ENCODE measurements at regions not wholly inside any gene's neighbourhood (a gene's known extent, or its start where the extent isn't known, plus 50 kb on each side); places are given as distances from the start of the nearest gene placed in this dataset.

GRCh38 chr3:76949033-76949432, 90.9 kb upstream of the ROBO2 start:
- no peak for FAIRE-seq
- no peak for DNase-seq (ENCODE audit: insufficient read length)
- no peak for TF ChIP-seq POLR2A (IDR thresholded peaks at IDR 0.05; ENCODE audit: low read depth, low read length)
- no peak for TF ChIP-seq TAF1 (IDR thresholded peaks at IDR 0.05; ENCODE audit: borderline replicate concordance, low read depth, low read length)
- no peak for TF ChIP-seq POLR2AphosphoS5 (IDR thresholded peaks at IDR 0.05; ENCODE audit: low read depth, low read length)

GRCh38 chr3:76949462-76949861, 90.4 kb upstream of the ROBO2 start:
- TF ChIP-seq POLR2AphosphoS5 (IDR thresholded peaks at IDR 0.05; ENCODE audit: low read depth, low read length) (no peak), TAF1 (IDR thresholded peaks at IDR 0.05; ENCODE audit: borderline replicate concordance, low read depth, low read length) (no peak), POLR2A (IDR thresholded peaks at IDR 0.05; ENCODE audit: low read depth, low read length) (no peak)
- FAIRE-seq, result no peak
- no peak for DNase-seq (ENCODE audit: insufficient read length)

- no peak for FAIRE-seq
- DNase-seq (ENCODE audit: insufficient read length), result no peak
Measured at GRCh38 chr3:76950590-76950989, 89.3 kb upstream of the ROBO2 start.

GRCh38 chr3:76954412-76954811, 85.5 kb upstream of the ROBO2 start:
- no peak for FAIRE-seq
- DNase-seq (ENCODE audit: insufficient read length), result no peak
- TF ChIP-seq POLR2AphosphoS5 (IDR thresholded peaks at IDR 0.05; ENCODE audit: low read depth, low read length) (no peak), TAF1 (IDR thresholded peaks at IDR 0.05; ENCODE audit: borderline replicate concordance, low read depth, low read length) (no peak), POLR2A (IDR thresholded peaks at IDR 0.05; ENCODE audit: low read depth, low read length) (no peak)

More at GRCh38 chr3:76950590-76950989, 89.3 kb upstream of the ROBO2 start:
- TF ChIP-seq POLR2A (IDR thresholded peaks at IDR 0.05; ENCODE audit: low read depth, low read length) (no peak), TAF1 (IDR thresholded peaks at IDR 0.05; ENCODE audit: borderline replicate concordance, low read depth, low read length) (no peak), POLR2AphosphoS5 (IDR thresholded peaks at IDR 0.05; ENCODE audit: low read depth, low read length) (no peak)

GRCh38 chr3:76958274-76958673, 81.6 kb upstream of the ROBO2 start:
- FAIRE-seq (no peak), DNase-seq (ENCODE audit: insufficient read length) (no peak)
- no peak for TF ChIP-seq TAF1 (IDR thresholded peaks at IDR 0.05; ENCODE audit: borderline replicate concordance, low read depth, low read length)

- DNase-seq (ENCODE audit: insufficient read length) (no peak), FAIRE-seq (no peak)
- TF ChIP-seq POLR2A (IDR thresholded peaks at IDR 0.05; ENCODE audit: low read depth, low read length) (no peak), TAF1 (IDR thresholded peaks at IDR 0.05; ENCODE audit: borderline replicate concordance, low read depth, low read length) (no peak), POLR2AphosphoS5 (IDR thresholded peaks at IDR 0.05; ENCODE audit: low read depth, low read length) (no peak)
Measured at GRCh38 chr3:76958861-76959260, 81.0 kb upstream of the ROBO2 start.

- DNase-seq (ENCODE audit: insufficient read length) (no peak), FAIRE-seq (no peak)
- TF ChIP-seq POLR2AphosphoS5 (IDR thresholded peaks at IDR 0.05; ENCODE audit: low read depth, low read length) (no peak), POLR2A (IDR thresholded peaks at IDR 0.05; ENCODE audit: low read depth, low read length) (no peak), TAF1 (IDR thresholded peaks at IDR 0.05; ENCODE audit: borderline replicate concordance, low read depth, low read length) (no peak)
Measured at GRCh38 chr3:76961284-76961683, 78.6 kb upstream of the ROBO2 start.

- TF ChIP-seq TAF1 (IDR thresholded peaks at IDR 0.05; ENCODE audit: borderline replicate concordance, low read depth, low read length), result no peak
- no peak for TF ChIP-seq POLR2AphosphoS5 (IDR thresholded peaks at IDR 0.05; ENCODE audit: low read depth, low read length)
- no peak for TF ChIP-seq POLR2A (IDR thresholded peaks at IDR 0.05; ENCODE audit: low read depth, low read length)
- DNase-seq (ENCODE audit: insufficient read length) (no peak), FAIRE-seq (no peak)
Measured at GRCh38 chr3:76965122-76965725, 74.7 kb upstream of the ROBO2 start.

GRCh38 chr3:76969471-76969870, 70.4 kb upstream of the ROBO2 start:
- TF ChIP-seq POLR2A (IDR thresholded peaks at IDR 0.05; ENCODE audit: low read depth, low read length) (no peak), TAF1 (IDR thresholded peaks at IDR 0.05; ENCODE audit: borderline replicate concordance, low read depth, low read length) (no peak), POLR2AphosphoS5 (IDR thresholded peaks at IDR 0.05; ENCODE audit: low read depth, low read length) (no peak)
- DNase-seq (ENCODE audit: insufficient read length) (no peak), FAIRE-seq (no peak)

- FAIRE-seq (no peak), DNase-seq (ENCODE audit: insufficient read length) (no peak)
- TF ChIP-seq POLR2A (IDR thresholded peaks at IDR 0.05; ENCODE audit: low read depth, low read length), result no peak
- no peak for TF ChIP-seq POLR2AphosphoS5 (IDR thresholded peaks at IDR 0.05; ENCODE audit: low read depth, low read length)
- TF ChIP-seq TAF1 (IDR thresholded peaks at IDR 0.05; ENCODE audit: borderline replicate concordance, low read depth, low read length), result no peak
Measured at GRCh38 chr3:76969996-76970615, 69.8 kb upstream of the ROBO2 start.

- TF ChIP-seq POLR2AphosphoS5 (IDR thresholded peaks at IDR 0.05; ENCODE audit: low read depth, low read length) (no peak), TAF1 (IDR thresholded peaks at IDR 0.05; ENCODE audit: borderline replicate concordance, low read depth, low read length) (no peak), POLR2A (IDR thresholded peaks at IDR 0.05; ENCODE audit: low read depth, low read length) (no peak)
- DNase-seq (ENCODE audit: insufficient read length), result no peak
- no peak for FAIRE-seq
Measured at GRCh38 chr3:76972624-76973296, 67.1 kb upstream of the ROBO2 start.

GRCh38 chr3:76976996-76977395, 62.9 kb upstream of the ROBO2 start:
- TF ChIP-seq POLR2AphosphoS5 (IDR thresholded peaks at IDR 0.05; ENCODE audit: low read depth, low read length), result no peak
- TF ChIP-seq TAF1 (IDR thresholded peaks at IDR 0.05; ENCODE audit: borderline replicate concordance, low read depth, low read length), result no peak
- no peak for TF ChIP-seq POLR2A (IDR thresholded peaks at IDR 0.05; ENCODE audit: low read depth, low read length)
- DNase-seq (ENCODE audit: insufficient read length) (no peak), FAIRE-seq (no peak)

Measured in GM12892 (cell line).